Sigmoid colon (tissue), 6 donors: ENCODE measurements at regions not wholly inside any gene's neighbourhood (a gene's known extent, or its start where the extent isn't known, plus 50 kb on each side); places are given as distances from the start of the nearest gene placed in this dataset.
A peak's percentile ranks its signal among the peaks of the same experiment; 100 is the strongest.

Source experiments
- DNase-seq: peaks from one replicate; pipeline ENCODE4 v3.0.0-alpha.2; 2019
- H3K27ac ChIP-seq, 4 donors: fragments of 200-600 bp; sonication (generic); one replicate each; pipeline ENCODE4 v1.5.1; 2016 to 2019; ENCODE audit warnings: mild to moderate bottlenecking in 1 of 4
- H3K27me3 ChIP-seq, 3 donors: fragments of 200-600 bp; sonication (generic); one replicate each; pipeline ENCODE4 v1.5.1; 2019; ENCODE audit warnings: mild to moderate bottlenecking in 1 of 3
- H3K36me3 ChIP-seq, 4 donors: fragments of 200-600 bp; sonication (generic); one replicate each; pipeline ENCODE4 v1.5.1; 2016 to 2019
- H3K4me1 ChIP-seq, 4 donors: fragments of 200-600 bp; sonication (generic); one replicate each; pipeline ENCODE4 v1.5.1; 2017 to 2019
- H3K4me3 ChIP-seq, 4 donors: fragments of 200-600 bp; sonication (generic); one replicate each; pipeline ENCODE4 v1.5.1; 2017 to 2019; ENCODE audit warnings: mild to moderate bottlenecking in 2 of 4, moderate library complexity in 1 of 4
- H3K9me3 ChIP-seq, 4 donors: fragments of 200-600 bp in 3 of 4; sonication (generic) in 3 of 4; one replicate each; pipeline versions ENCODE4 v1.5.1 to v1.6.1; 2013 to 2019
- CTCF ChIP-seq, 4 experiments: fragments of 450-650 bp in 3 of 4; fragments of 200-600 bp in 1 of 4; IDR thresholded peaks; one replicate each; pipeline ENCODE4 v1.5.1; 2016 to 2019; ENCODE audit warnings: antibody characterized with exemption in 4 of 4, mild to moderate bottlenecking in 3 of 4, moderate library complexity in 2 of 4
- EP300 ChIP-seq, 4 donors: sonication (generic); formaldehyde crosslinking; IDR thresholded peaks; one replicate each; pipeline ENCODE4 v1.6.1; 2017; ENCODE audit warnings: antibody characterized with exemption in 4 of 4
- POLR2A ChIP-seq, 2 donors: fragments of 450-650 bp; IDR thresholded peaks; one replicate each; pipeline ENCODE4 v1.6.1; 2016; ENCODE audit warnings: antibody characterized with exemption in 2 of 2, mild to moderate bottlenecking in 2 of 2, moderate library complexity in 2 of 2
- POLR2AphosphoS5 ChIP-seq, 4 donors: sonication (generic); formaldehyde crosslinking; IDR thresholded peaks; one replicate each; pipeline ENCODE4 v1.6.1; 2017; ENCODE audit warnings: antibody characterized with exemption in 4 of 4
- WGBS, 2 donors: extraction: QIAGEN DNeasy Blood & Tissue Kit; methylation state at CpG; one replicate each; pipeline ENCODE4 v1.1.7; 2013; 5-methylcytosine and 5-hydroxymethylcytosine counted together
- intact Hi-C: fragments of 100-400 bp; cut with DNase I; formaldehyde crosslinking; loops from one replicate; pipeline ENCODE4 v1.15.1; 2023
- donor health status: healthy with polysubstance abuse.
- donor health status: healthy.

- Histone ChIP-seq H3K4me3 (no peak overlapping the region), H3K4me1 (peaks cover 0 to 14% (median 12%) of the 10 kb centered on the region in 4 donors), H3K27ac (no peak overlapping the region), H3K36me3 (no peaks in the 10 kb centered on the region), H3K9me3 (no peaks in the 10 kb centered on the region), H3K27me3 (no peaks in the 10 kb centered on the region)
- TF ChIP-seq POLR2A (IDR thresholded peaks at IDR 0.05) = no peak
- TF ChIP-seq CTCF (IDR thresholded peaks at IDR 0.05) = no peak
- no peak for TF ChIP-seq POLR2AphosphoS5 (IDR thresholded peaks at IDR 0.05)
- no peak for TF ChIP-seq EP300 (IDR thresholded peaks at IDR 0.05)
- intact Hi-C loops = no loop called here
- no peak for DNase-seq
- 92 to 95% methylated on average over 2 of the region's 2 CpGs for WGBS, 2 donors
These were observed 174.7 kb upstream of the NREP start for GRCh38 chr5:111931655-111932054.

GRCh38 chr5:111930905-111931461 is 174.0 kb upstream of the NREP start:
- intact Hi-C loops = no loop called here
- TF ChIP-seq POLR2AphosphoS5 (IDR thresholded peaks at IDR 0.05) (no peak), EP300 (IDR thresholded peaks at IDR 0.05) (no peak), CTCF (IDR thresholded peaks at IDR 0.05) (no peak), POLR2A (IDR thresholded peaks at IDR 0.05) (no peak)

DNA sequence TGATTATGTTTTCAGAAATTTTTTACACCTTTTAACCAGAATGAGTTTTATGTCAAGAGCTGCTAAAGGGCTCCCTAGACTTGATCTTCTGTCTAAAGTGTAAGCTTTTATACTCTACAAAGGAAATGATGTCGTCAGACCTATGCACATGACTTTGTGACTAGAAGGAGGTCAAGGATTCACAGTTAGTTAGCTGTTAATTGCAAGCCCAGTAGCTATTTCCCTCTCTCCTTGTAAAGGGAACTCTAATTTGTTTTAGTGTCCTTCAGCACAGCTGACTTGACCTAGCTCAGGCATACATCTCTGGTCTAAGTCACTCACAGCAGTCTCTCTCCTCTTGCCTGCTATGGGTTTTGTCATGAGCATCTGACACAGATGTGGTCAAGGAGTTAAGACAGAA is 173.5 kb upstream of the NREP start:
- no peaks in the 10 kb centered on the region for H3K36me3 ChIP-seq
- peaks cover 0 to 14% (median 12%) of the 10 kb centered on the region in 4 donors for H3K4me1 ChIP-seq
- no peak overlapping the region for H3K4me3 ChIP-seq
- H3K9me3 ChIP-seq = no peaks in the 10 kb centered on the region
- intact Hi-C loops = no loop called here
- TF ChIP-seq POLR2A (IDR thresholded peaks at IDR 0.05) (no peak), EP300 (IDR thresholded peaks at IDR 0.05) (no peak), POLR2AphosphoS5 (IDR thresholded peaks at IDR 0.05) (no peak), CTCF (IDR thresholded peaks at IDR 0.05) (no peak)
- H3K27me3 ChIP-seq = no peaks in the 10 kb centered on the region
- no peak overlapping the region for H3K27ac ChIP-seq
- DNase-seq = no peak
- WGBS, 2 donors = 49 to 81% methylated on average over 1 of the region's 1 CpG

More at GRCh38 chr5:111930905-111931461, 174.0 kb upstream of the NREP start:
- Histone ChIP-seq H3K9me3 (no peaks in the 10 kb centered on the region), H3K27ac (no peak overlapping the region), H3K36me3 (no peaks in the 10 kb centered on the region), H3K27me3 (no peaks in the 10 kb centered on the region), H3K4me3 (no peak overlapping the region), H3K4me1 (peaks cover 0 to 14% (median 12%) of the 10 kb centered on the region in 4 donors)
- no peak for DNase-seq
- WGBS, 2 donors = 76 to 90% methylated on average over 2 of the region's 2 CpGs

DNA sequence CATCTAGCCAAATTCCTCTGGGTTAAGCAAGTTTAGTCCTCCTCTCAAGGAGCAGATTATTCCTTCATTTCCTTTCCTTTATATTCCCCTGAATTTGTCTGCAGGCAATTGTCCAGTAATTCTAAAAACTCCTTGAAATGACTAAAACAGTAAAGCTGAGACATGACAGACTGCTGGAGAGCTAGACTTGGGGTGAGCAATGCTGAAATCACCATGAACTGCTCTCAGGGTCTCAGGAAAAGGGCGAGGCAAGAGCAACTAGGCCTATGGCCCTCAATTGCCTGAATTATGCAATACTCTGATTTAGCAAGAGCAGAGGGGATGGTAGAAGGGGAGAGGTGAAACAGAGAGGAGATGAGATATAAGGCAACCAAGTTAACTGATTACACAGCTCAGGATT is 172.9 kb upstream of the NREP start:
- intact Hi-C loops = no loop called here
- no peaks in the 10 kb centered on the region for H3K27me3 ChIP-seq
- H3K27ac ChIP-seq = no peak overlapping the region
- WGBS, 2 donors = 69 to 83% methylated on average over 1 of the region's 1 CpG
- H3K9me3 ChIP-seq = no peaks in the 10 kb centered on the region
- peaks cover 0 to 14% (median 12%) of the 10 kb centered on the region in 4 donors for H3K4me1 ChIP-seq
- DNase-seq = no peak
- no peaks in the 10 kb centered on the region for H3K36me3 ChIP-seq
- no peak for TF ChIP-seq EP300 (IDR thresholded peaks at IDR 0.05)
- no peak for TF ChIP-seq POLR2A (IDR thresholded peaks at IDR 0.05)
- TF ChIP-seq POLR2AphosphoS5 (IDR thresholded peaks at IDR 0.05) = peak in 1 of 4 donors; percentile 20
- TF ChIP-seq CTCF (IDR thresholded peaks at IDR 0.05) = no peak
- H3K4me3 ChIP-seq = no peak overlapping the region

GRCh38 chr5:111929261-111929660 is 172.3 kb upstream of the NREP start:
- H3K4me3 ChIP-seq = no peak overlapping the region
- TF ChIP-seq POLR2A (IDR thresholded peaks at IDR 0.05) = no peak
- TF ChIP-seq POLR2AphosphoS5 (IDR thresholded peaks at IDR 0.05) = no peak
- no peak for TF ChIP-seq CTCF (IDR thresholded peaks at IDR 0.05)
- TF ChIP-seq EP300 (IDR thresholded peaks at IDR 0.05) = no peak
- no peak for DNase-seq
- no peaks in the 10 kb centered on the region for H3K27me3 ChIP-seq
- no peak overlapping the region for H3K27ac ChIP-seq
- H3K9me3 ChIP-seq = no peaks in the 10 kb centered on the region
- H3K36me3 ChIP-seq = no peaks in the 10 kb centered on the region
- intact Hi-C loops = no loop called here
- H3K4me1 ChIP-seq = peaks cover 0 to 14% (median 12%) of the 10 kb centered on the region in 4 donors
